K562 (cell line): ENCODE measurements at regions not wholly inside any gene's neighbourhood (a gene's known extent, or its start where the extent isn't known, plus 50 kb on each side); places are given as distances from the start of the nearest gene placed in this dataset.

Source experiments
- CHD2 ChIP-seq: IDR thresholded peaks from 2 replicates; pipeline ENCODE4 v1.6.1; 2011; ENCODE audit warnings: low read depth, low read length
- EHMT2 ChIP-seq: fragments of 450-650 bp; IDR thresholded peaks from 2 replicates; pipeline ENCODE4 v1.6.1; 2018; ENCODE audit warnings: antibody characterized with exemption
- NCOA2 ChIP-seq, 2 experiments: fragments of 450-650 bp; IDR thresholded peaks; 2 replicates each; pipeline ENCODE4 v1.6.1; 2018; ENCODE audit warnings: mild to moderate bottlenecking in 2 of 2, moderate library complexity in 1 of 2; ENCODE audit not compliant: partially characterized antibody in 2 of 2
- RNF2 ChIP-seq: sonication (generic); IDR thresholded peaks from 2 replicates; pipeline ENCODE4 v1.6.1; 2016
- TFAP4 ChIP-seq: sonication (generic); formaldehyde crosslinking; IDR thresholded peaks from 2 replicates; pipeline ENCODE4 v1.8.0; 2022; ENCODE audit warnings: missing genetic modification reagents, mild to moderate bottlenecking, moderate library complexity, borderline replicate concordance
- ZFP1 ChIP-seq: fragments of 450-650 bp; formaldehyde crosslinking; IDR thresholded peaks from 2 replicates; pipeline ENCODE4 v1.4.0; 2020; ENCODE audit warnings: mild to moderate bottlenecking, mixed read lengths
- ZNF143 ChIP-seq: sonication (generic); formaldehyde crosslinking; IDR thresholded peaks from 2 replicates; pipeline ENCODE4 v1.9.0; 2022; ENCODE audit warnings: mild to moderate bottlenecking, missing genetic modification reagents
- TF ChIP-seq, protein P1 (sequence below), 2 experiments: fragments of 450-650 bp; IDR thresholded peaks; 2 replicates each; pipeline ENCODE4 v1.6.1; 2016; ENCODE audit warnings: mild to moderate bottlenecking in 2 of 2, borderline replicate concordance in 1 of 2, low read depth in 1 of 2, moderate library complexity in 1 of 2

DNA sequence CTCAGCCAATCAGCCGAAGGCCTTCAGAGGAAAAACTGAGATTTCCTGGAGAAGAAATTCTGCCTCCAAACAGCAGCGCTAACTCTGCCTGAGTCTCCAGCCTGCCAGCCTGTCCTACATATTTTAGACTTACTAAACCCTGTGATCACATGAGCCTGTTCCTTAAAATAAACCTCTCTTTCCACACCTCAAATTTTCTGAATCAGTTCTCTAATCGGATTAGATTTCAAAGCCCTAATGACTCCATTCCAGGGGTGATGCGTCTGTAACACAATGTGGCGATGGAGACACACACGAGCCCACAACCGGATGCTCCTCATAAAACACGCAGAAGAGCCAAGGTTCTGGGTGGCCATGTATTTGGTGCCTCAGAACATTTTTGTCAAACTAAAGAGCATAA lies 1371.2 kb downstream of the BRD1 start (continued):
- TF ChIP-seq, protein P1, sequence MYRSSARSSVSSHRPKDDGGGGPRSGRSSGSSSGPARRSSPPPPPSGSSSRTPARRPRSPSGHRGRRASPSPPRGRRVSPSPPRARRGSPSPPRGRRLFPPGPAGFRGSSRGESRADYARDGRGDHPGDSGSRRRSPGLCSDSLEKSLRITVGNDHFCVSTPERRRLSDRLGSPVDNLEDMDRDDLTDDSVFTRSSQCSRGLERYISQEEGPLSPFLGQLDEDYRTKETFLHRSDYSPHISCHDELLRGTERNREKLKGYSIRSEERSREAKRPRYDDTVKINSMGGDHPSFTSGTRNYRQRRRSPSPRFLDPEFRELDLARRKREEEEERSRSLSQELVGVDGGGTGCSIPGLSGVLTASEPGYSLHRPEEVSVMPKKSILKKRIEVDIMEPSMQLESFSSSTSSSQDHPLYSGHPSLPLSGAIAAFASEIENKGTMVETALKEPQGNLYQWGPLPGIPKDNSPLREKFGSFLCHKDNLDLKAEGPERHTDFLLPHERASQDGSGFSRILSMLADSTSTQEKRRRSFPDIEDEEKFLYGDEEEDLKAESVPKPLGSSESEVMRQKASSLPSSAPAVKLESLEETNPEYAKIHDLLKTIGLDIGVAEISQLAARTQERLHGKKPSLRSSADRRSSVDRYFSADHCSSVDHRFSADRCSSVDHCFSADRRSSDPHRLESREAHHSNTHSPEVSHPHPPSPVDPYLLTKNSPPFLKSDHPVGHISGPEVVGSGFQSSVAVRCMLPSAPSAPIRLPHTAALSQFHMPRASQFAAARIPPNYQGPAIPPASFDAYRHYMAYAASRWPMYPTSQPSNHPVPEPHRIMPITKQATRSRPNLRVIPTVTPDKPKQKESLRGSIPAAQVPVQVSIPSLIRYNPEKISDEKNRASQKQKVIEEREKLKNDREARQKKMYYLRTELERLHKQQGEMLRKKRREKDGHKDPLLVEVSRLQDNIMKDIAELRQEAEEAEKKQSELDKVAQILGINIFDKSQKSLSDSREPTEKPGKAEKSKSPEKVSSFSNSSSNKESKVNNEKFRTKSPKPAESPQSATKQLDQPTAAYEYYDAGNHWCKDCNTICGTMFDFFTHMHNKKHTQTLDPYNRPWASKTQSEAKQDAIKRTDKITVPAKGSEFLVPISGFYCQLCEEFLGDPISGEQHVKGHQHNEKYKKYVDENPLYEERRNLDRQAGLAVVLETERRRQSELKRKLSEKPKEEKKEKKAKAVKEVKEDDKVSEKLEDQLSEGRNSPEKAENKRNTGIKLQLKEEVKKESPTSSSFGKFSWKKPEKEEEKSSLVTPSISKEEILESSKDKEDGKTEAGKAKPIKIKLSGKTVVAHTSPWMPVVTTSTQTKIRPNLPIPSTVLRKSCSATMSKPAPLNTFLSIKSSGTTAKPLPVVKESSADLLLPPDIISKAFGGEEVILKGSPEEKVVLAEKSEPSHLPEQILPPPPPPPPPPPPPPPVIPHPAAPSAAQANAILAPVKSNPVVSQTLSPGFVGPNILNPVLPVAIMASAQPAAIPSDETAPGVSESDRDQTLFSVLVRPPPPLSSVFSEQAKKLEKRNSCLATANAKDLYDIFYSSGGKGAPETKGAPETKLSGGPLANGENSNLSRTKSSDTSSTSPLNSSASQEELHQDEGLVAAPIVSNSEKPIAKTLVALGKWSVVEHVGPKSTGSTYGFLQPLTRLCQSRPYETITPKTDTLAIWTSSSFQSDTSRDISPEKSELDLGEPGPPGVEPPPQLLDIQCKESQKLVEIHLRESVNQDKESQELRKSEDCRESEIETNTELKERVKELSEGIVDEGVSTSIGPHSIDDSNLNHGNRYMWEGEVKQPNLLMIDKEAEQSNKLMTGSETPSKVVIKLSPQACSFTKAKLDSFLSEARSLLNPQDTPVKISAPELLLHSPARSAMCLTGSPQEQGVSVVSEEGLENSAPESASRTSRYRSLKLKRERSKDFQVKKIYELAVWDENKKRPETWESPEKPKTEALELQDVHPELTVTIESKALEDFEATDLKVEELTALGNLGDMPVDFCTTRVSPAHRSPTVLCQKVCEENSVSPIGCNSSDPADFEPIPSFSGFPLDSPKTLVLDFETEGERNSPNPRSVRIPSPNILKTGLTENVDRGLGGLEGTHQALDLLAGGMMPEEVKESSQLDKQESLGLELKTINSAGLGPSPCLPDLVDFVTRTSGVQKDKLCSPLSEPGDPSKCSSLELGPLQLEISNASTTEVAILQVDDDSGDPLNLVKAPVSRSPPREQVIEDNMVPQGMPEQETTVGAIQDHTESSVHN (IDR thresholded peaks at IDR 0.05; ENCODE audit: borderline replicate concordance in 1 of 2, low read depth in 1 of 2), result no peak
- no peak for TF ChIP-seq RNF2
- no peak for TF ChIP-seq NCOA2 (IDR thresholded peaks at IDR 0.05; ENCODE audit: partially characterized antibody in 2 of 2)
- no peak for TF ChIP-seq ZNF143 (CRISPR knock-in tag)
- no peak for TF ChIP-seq CHD2
- no peak for TF ChIP-seq TFAP4 (CRISPR knock-in tag)
- no peak for TF ChIP-seq ZFP1 (CRISPR knock-in tag)
- no peak for TF ChIP-seq EHMT2
